VCaP (cell line): ENCODE measurements at regions not wholly inside any gene's neighbourhood (a gene's known extent, or its start where the extent isn't known, plus 50 kb on each side); places are given as distances from the start of the nearest gene placed in this dataset.

Experiments used
- H3K27ac ChIP-seq: fragments of 450-650 bp; 2 replicates; pipeline ENCODE4 v1.5.1; 2017
- CTCF ChIP-seq: fragments of 450-650 bp; conservative IDR thresholded peaks from 2 replicates; pipeline ENCODE4 v1.5.1; 2017; ENCODE audit warnings: mild to moderate bottlenecking, moderate library complexity

GRCh38 chr18:14924226-14924625 lies 176.3 kb downstream of the ANKRD30B start:
- no peak overlapping the region for H3K27ac ChIP-seq
- no peak for TF ChIP-seq CTCF

- H3K27ac ChIP-seq, result no peak overlapping the region
- TF ChIP-seq CTCF, result no peak
These were observed 177.3 kb downstream of the ANKRD30B start for GRCh38 chr18:14925281-14925709.

GRCh38 chr18:14927701-14928100 lies 179.7 kb downstream of the ANKRD30B start:
- peak overlapping the region; percentile 30; the same call in 1 of the 2 replicates for H3K27ac ChIP-seq
- no peak for TF ChIP-seq CTCF

- TF ChIP-seq CTCF, result no peak
These were observed 180.4 kb downstream of the ANKRD30B start for GRCh38 chr18:14928396-14928795.

GRCh38 chr18:14930076-14930475 lies 182.1 kb downstream of the ANKRD30B start:
- TF ChIP-seq CTCF, result no peak
- no peak overlapping the region for H3K27ac ChIP-seq

More at GRCh38 chr18:14928396-14928795, 180.4 kb downstream of the ANKRD30B start:
- peak overlapping the region; percentile 30 for H3K27ac ChIP-seq

GRCh38 chr18:14930576-14930975 lies 182.6 kb downstream of the ANKRD30B start:
- no peak overlapping the region for H3K27ac ChIP-seq
- no peak for TF ChIP-seq CTCF

GRCh38 chr18:14933049-14933851 lies 185.3 kb downstream of the ANKRD30B start:
- H3K27ac ChIP-seq, result peak overlapping the region; percentile 79; the same call in 1 of the 2 replicates
- TF ChIP-seq CTCF, result no peak
